ENCODE measurements at regions not wholly inside any gene's neighbourhood (a gene's known extent, or its start where the extent isn't known, plus 50 kb on each side); places are given as distances from the start of the nearest gene placed in this dataset.

- no peak for TF ChIP-seq CTCF (IDR thresholded peaks at IDR 0.05; ENCODE audit: insufficient read depth, low read length, poor library complexity, severe bottlenecking)
- TF ChIP-seq EZH2phosphoT487 (conservative IDR thresholded peaks at IDR 0.05; ENCODE audit: low read length), result no peak
These were observed 119.5 kb upstream of the PMEPA1 start for GRCh38 chr20:57829336-57829735.
